ENCODE measurements at regions not wholly inside any gene's neighbourhood (a gene's known extent, or its start where the extent isn't known, plus 50 kb on each side); places are given as distances from the start of the nearest gene placed in this dataset.

GRCh38 chr13:65585346-65585745 lies 1644.8 kb downstream of the PCDH9 start:
- TF ChIP-seq CTCF (IDR thresholded peaks at IDR 0.05; ENCODE audit: low read depth, low read length, poor library complexity, severe bottlenecking): no peak
- no peak for TF ChIP-seq EZH2phosphoT487 (IDR thresholded peaks at IDR 0.05; ENCODE audit: borderline replicate concordance, low read length)
